ENCODE measurements at regions not wholly inside any gene's neighbourhood (a gene's known extent, or its start where the extent isn't known, plus 50 kb on each side); places are given as distances from the start of the nearest gene placed in this dataset.

GRCh38 chr10:50999163-50999562 is 75.1 kb upstream of the PRKG1 start:
- Histone ChIP-seq H3K27ac (peak overlapping the region; percentile 74 to 85), H3K4me3 (no peak overlapping the region), H3K27me3 (no peaks in the 10 kb centered on the region), H3K36me3 (no peaks in the 10 kb centered on the region), H3K9me3 (no peaks in the 10 kb centered on the region), H3K4me1 (peaks cover 0 to 40% of the 10 kb centered on the region in 2 donors)
- intact Hi-C loops (cut with DNase I): loop anchor here (10.0 kb wide), 3 partner anchors 886 to 1116 kb away; no protein-coding TSS in a partner anchor
- DNase-seq (ENCODE audit: low spot score in 2 of 2): no peak
- no peak for TF ChIP-seq CTCF (IDR thresholded peaks at IDR 0.05)

GRCh38 chr10:51000164-51000563 is 74.1 kb upstream of the PRKG1 start:
- Histone ChIP-seq H3K27ac (peak overlapping the region; percentile 74 to 85), H3K4me3 (no peak overlapping the region), H3K27me3 (no peaks in the 10 kb centered on the region), H3K9me3 (no peaks in the 10 kb centered on the region), H3K36me3 (no peaks in the 10 kb centered on the region), H3K4me1 (peaks cover 0 to 41% of the 10 kb centered on the region in 2 donors)
- intact Hi-C loops (cut with DNase I): loop anchor here (5.0 to 10.0 kb wide), 4 partner anchors 385 to 1212 kb away; no protein-coding TSS in a partner anchor
- DNase-seq (ENCODE audit: low spot score in 2 of 2): no peak
- no peak for TF ChIP-seq CTCF (IDR thresholded peaks at IDR 0.05)

GRCh38 chr10:51000976-51001375 is 73.3 kb upstream of the PRKG1 start:
- Histone ChIP-seq H3K36me3 (no peaks in the 10 kb centered on the region), H3K27me3 (no peaks in the 10 kb centered on the region), H3K9me3 (no peaks in the 10 kb centered on the region), H3K27ac (peak overlapping the region; percentile 74 to 85), H3K4me1 (peaks cover 0 to 42% of the 10 kb centered on the region in 2 donors), H3K4me3 (peak overlapping the region; percentile 7 to 11)
- no peak for DNase-seq (ENCODE audit: low spot score in 2 of 2)
- TF ChIP-seq CTCF (IDR thresholded peaks at IDR 0.05): no peak
- intact Hi-C loops (cut with DNase I): loop anchor here (5.0 to 10.0 kb wide), 4 partner anchors 384 to 1211 kb away; no protein-coding TSS in a partner anchor

GRCh38 chr10:51001587-51001986 is 72.7 kb upstream of the PRKG1 start:
- peaks cover 0 to 42% of the 10 kb centered on the region in 2 donors for H3K4me1 ChIP-seq
- intact Hi-C loops (cut with DNase I): loop anchor here (5.0 to 10.0 kb wide), 4 partner anchors 383 to 1211 kb away; no protein-coding TSS in a partner anchor
- peak; percentile 60 to 71 (median 65) for TF ChIP-seq CTCF (IDR thresholded peaks at IDR 0.05)
- H3K27me3 ChIP-seq: no peaks in the 10 kb centered on the region
- peak overlapping the region; percentile 74 to 85 for H3K27ac ChIP-seq
- DNase-seq (ENCODE audit: low spot score in 2 of 2): no peak
- H3K36me3 ChIP-seq: no peaks in the 10 kb centered on the region
- H3K9me3 ChIP-seq: no peaks in the 10 kb centered on the region
- H3K4me3 ChIP-seq: peak overlapping the region in 1 of 2 donors; percentile 11

- H3K36me3 ChIP-seq: no peaks in the 10 kb centered on the region
- intact Hi-C loops (cut with DNase I): loop anchor here (5.0 to 10.0 kb wide), 4 partner anchors 382 to 1210 kb away; no protein-coding TSS in a partner anchor
- H3K27me3 ChIP-seq: no peaks in the 10 kb centered on the region
- H3K27ac ChIP-seq: peak overlapping the region; percentile 74 to 85
- TF ChIP-seq CTCF (IDR thresholded peaks at IDR 0.05): no peak
- no peaks in the 10 kb centered on the region for H3K9me3 ChIP-seq
- no peak for DNase-seq (ENCODE audit: low spot score in 2 of 2)
- H3K4me3 ChIP-seq: no peak overlapping the region
- peaks cover 3 to 46% of the 10 kb centered on the region in 2 donors for H3K4me1 ChIP-seq
Observed at GRCh38 chr10:51002469-51002868, 71.8 kb upstream of the PRKG1 start.
